Uterus (tissue), 2 donors: ENCODE measurements at regions not wholly inside any gene's neighbourhood (a gene's known extent, or its start where the extent isn't known, plus 50 kb on each side); places are given as distances from the start of the nearest gene placed in this dataset.

Experiments
- CTCF ChIP-seq, 4 experiments: fragments of 200-600 bp in 2 of 4; fragments of 450-650 bp in 2 of 4; sonication (generic) in 2 of 4; IDR thresholded peaks; one replicate each; pipeline ENCODE4 v1.5.1; 2016 to 2019; ENCODE audit warnings: antibody characterized with exemption in 4 of 4, mild to moderate bottlenecking in 2 of 4, moderate library complexity in 1 of 4
- POLR2A ChIP-seq, 2 donors: fragments of 450-650 bp; IDR thresholded peaks; one replicate each; pipeline ENCODE4 v1.6.1; 2016; ENCODE audit warnings: antibody characterized with exemption in 2 of 2, mild to moderate bottlenecking in 1 of 2, moderate library complexity in 1 of 2

- no peak for TF ChIP-seq CTCF (IDR thresholded peaks at IDR 0.05)
- no peak for TF ChIP-seq POLR2A (IDR thresholded peaks at IDR 0.05)
These were observed 304.6 kb downstream of the NUP35 start for GRCh38 chr2:183428881-183429280.
